ENCODE measurements at regions not wholly inside any gene's neighbourhood (a gene's known extent, or its start where the extent isn't known, plus 50 kb on each side); places are given as distances from the start of the nearest gene placed in this dataset.

DNA sequence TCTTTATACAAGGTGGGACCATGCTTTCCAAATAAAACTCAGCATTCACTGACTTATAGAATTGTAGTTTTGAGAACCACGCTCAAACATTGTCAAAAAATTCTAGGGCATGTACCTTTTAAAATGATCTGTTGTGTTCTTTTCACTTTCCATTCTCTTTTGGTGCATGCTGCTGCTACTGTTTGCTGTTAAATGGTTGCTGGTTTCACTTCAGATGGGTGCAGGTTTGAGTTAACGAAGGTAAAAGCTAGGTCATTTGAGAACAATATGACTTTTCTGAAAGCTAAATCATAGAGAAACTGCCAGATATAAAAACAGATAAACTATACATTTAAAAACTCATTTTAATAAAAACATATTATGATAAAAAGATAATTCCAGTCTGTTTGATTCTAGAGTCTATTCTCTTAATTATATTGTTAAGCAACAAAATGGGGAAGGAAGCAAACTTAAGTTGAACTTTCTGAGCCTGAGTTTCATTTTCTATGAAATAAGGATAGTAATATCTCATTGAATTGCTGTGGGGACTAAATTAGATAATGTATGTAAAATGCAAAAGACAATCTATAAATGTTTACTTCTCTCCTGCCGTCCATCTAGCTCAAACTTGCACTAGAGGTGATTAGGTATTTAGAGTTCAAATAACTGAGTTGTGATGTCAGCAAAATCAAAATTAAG, 82.4 kb downstream of the OXSM start:
- H3K4me3 ChIP-seq (ENCODE audit: low read length): no peak overlapping the region
- H3K36me3 ChIP-seq (replicated peaks; ENCODE audit: low read depth, low read length): no peaks in the 10 kb centered on the region
- H4K20me1 ChIP-seq (ENCODE audit: insufficient read depth, low read length): no peaks in the 10 kb centered on the region
- no peak overlapping the region for H3K9ac ChIP-seq (ENCODE audit: low read length)
- H2AFZ ChIP-seq (ENCODE audit: low read depth, low read length): no peak overlapping the region
- H3K27me3 ChIP-seq (ENCODE audit: low read depth, low read length): no peaks in the 10 kb centered on the region; the same call in 1 of the 2 replicates
- TF ChIP-seq CTCF (IDR thresholded peaks at IDR 0.05; ENCODE audit: low read depth, low read length) (no peak), EZH2phosphoT487 (IDR thresholded peaks at IDR 0.05; ENCODE audit: low read depth) (no peak)
- peaks cover 10% of the 10 kb centered on the region; the same call in 1 of the 2 replicates for H3K4me1 ChIP-seq (ENCODE audit: low read length)
- H3K27ac ChIP-seq (ENCODE audit: low read length): no peak overlapping the region
- no peaks in the 10 kb centered on the region for H3K9me3 ChIP-seq (ENCODE audit: insufficient read depth, low read length)
- no peaks in the 10 kb centered on the region for H3K79me2 ChIP-seq (ENCODE audit: low read length)
- peak overlapping the region; percentile 0; the same call in 1 of the 2 replicates for H3K4me2 ChIP-seq (ENCODE audit: low read length)

DNA sequence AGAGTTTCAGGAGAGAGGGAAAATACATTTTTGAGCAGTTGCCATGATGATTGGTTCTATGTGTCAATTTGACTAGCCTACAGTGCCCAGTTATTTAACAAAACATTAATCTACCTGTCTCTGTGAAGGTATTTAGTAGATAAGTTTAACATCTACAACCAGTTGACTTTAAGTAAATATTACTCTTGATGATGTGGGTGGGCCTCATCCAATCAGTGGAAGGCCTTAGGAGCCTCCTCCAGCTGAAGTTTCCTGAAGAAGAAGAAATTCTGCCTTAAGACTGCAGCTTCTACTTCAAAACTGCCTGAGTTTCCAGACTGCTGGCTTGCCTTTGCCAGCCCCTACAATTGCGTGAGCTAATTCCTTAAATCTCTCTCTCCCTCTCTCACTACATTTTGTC, 93.6 kb downstream of the OXSM start:
- no peaks in the 10 kb centered on the region for H3K9me3 ChIP-seq (ENCODE audit: insufficient read depth, low read length)
- H3K36me3 ChIP-seq (replicated peaks; ENCODE audit: low read depth, low read length): no peaks in the 10 kb centered on the region
- H3K27ac ChIP-seq (ENCODE audit: low read length): no peak overlapping the region
- no peak overlapping the region for H3K4me3 ChIP-seq (ENCODE audit: low read length)
- TF ChIP-seq CTCF (IDR thresholded peaks at IDR 0.05; ENCODE audit: low read depth, low read length) (no peak), EZH2phosphoT487 (IDR thresholded peaks at IDR 0.05; ENCODE audit: low read depth) (no peak)
- no peaks in the 10 kb centered on the region for H3K4me1 ChIP-seq (ENCODE audit: low read length)
- no peaks in the 10 kb centered on the region for H4K20me1 ChIP-seq (ENCODE audit: insufficient read depth, low read length)
- no peak overlapping the region for H3K4me2 ChIP-seq (ENCODE audit: low read length)
- H2AFZ ChIP-seq (ENCODE audit: low read depth, low read length): no peak overlapping the region
- no peaks in the 10 kb centered on the region for H3K79me2 ChIP-seq (ENCODE audit: low read length)
- 0 out of 2 replicates have a peak, but pooled peaks cover 7% of the 10 kb centered on the region for H3K27me3 ChIP-seq (ENCODE audit: low read depth, low read length)
- no peak overlapping the region for H3K9ac ChIP-seq (ENCODE audit: low read length)

- Histone ChIP-seq H3K9me3 (ENCODE audit: insufficient read depth, low read length) (no peaks in the 10 kb centered on the region), H3K9ac (ENCODE audit: low read length) (no peak overlapping the region), H3K4me3 (ENCODE audit: low read length) (no peak overlapping the region), H2AFZ (ENCODE audit: low read depth, low read length) (no peak overlapping the region), H4K20me1 (ENCODE audit: insufficient read depth, low read length) (no peaks in the 10 kb centered on the region), H3K79me2 (ENCODE audit: low read length) (no peaks in the 10 kb centered on the region), H3K27me3 (ENCODE audit: low read depth, low read length) (0 out of 2 replicates have a peak, but pooled peaks cover 7% of the 10 kb centered on the region), H3K4me2 (ENCODE audit: low read length) (no peak overlapping the region), H3K36me3 (replicated peaks; ENCODE audit: low read depth, low read length) (no peaks in the 10 kb centered on the region), H3K4me1 (ENCODE audit: low read length) (no peaks in the 10 kb centered on the region), H3K27ac (ENCODE audit: low read length) (no peak overlapping the region)
- TF ChIP-seq EZH2phosphoT487 (IDR thresholded peaks at IDR 0.05; ENCODE audit: low read depth) (no peak), CTCF (IDR thresholded peaks at IDR 0.05; ENCODE audit: low read depth, low read length) (no peak)
Measured at GRCh38 chr3:25884981-25885380, 95.1 kb downstream of the OXSM start.

- H3K27ac ChIP-seq (ENCODE audit: low read length): no peak overlapping the region
- no peaks in the 10 kb centered on the region for H3K9me3 ChIP-seq (ENCODE audit: insufficient read depth, low read length)
- no peak overlapping the region for H3K4me3 ChIP-seq (ENCODE audit: low read length)
- TF ChIP-seq EZH2phosphoT487 (IDR thresholded peaks at IDR 0.05; ENCODE audit: low read depth) (no peak), CTCF (IDR thresholded peaks at IDR 0.05; ENCODE audit: low read depth, low read length) (no peak)
- H3K36me3 ChIP-seq (replicated peaks; ENCODE audit: low read depth, low read length): no peaks in the 10 kb centered on the region
- H3K79me2 ChIP-seq (ENCODE audit: low read length): no peaks in the 10 kb centered on the region
- no peak overlapping the region for H3K4me2 ChIP-seq (ENCODE audit: low read length)
- H2AFZ ChIP-seq (ENCODE audit: low read depth, low read length): no peak overlapping the region
- no peak overlapping the region for H3K9ac ChIP-seq (ENCODE audit: low read length)
- H3K27me3 ChIP-seq (ENCODE audit: low read depth, low read length): 0 out of 2 replicates have a peak, but pooled peaks cover 7% of the 10 kb centered on the region
- H4K20me1 ChIP-seq (ENCODE audit: insufficient read depth, low read length): no peaks in the 10 kb centered on the region
- no peaks in the 10 kb centered on the region for H3K4me1 ChIP-seq (ENCODE audit: low read length)
Measured at GRCh38 chr3:25885544-25885943, 95.7 kb downstream of the OXSM start.

Data from OCI-LY3 (cell line).